ENCODE measurements at regions not wholly inside any gene's neighbourhood (a gene's known extent, or its start where the extent isn't known, plus 50 kb on each side); places are given as distances from the start of the nearest gene placed in this dataset.

DNA sequence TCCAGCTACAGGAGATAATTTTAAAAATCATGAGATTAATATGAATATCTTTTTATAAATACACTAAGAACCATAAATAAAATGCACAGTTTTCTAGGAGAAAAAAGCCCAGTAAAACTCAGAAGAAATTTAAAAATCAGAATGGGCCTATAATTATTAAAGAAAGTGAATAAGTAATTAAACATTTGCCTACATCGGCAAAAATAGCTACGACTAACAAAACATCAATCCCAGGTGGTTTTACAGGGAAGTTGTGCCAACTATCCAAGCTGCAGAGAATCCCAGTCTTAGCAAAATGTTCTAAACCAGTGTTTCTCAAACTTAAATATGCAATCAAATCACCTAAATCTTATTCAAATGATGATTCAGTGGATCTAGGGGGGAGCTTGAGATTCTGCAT lies 180.0 kb downstream of the TRIM29 start:
- TF ChIP-seq CTCF (IDR thresholded peaks at IDR 0.05; ENCODE audit: extremely low read depth in 1 of 2, insufficient read depth in 1 of 2, low read depth in 1 of 2, low read length in 2 of 2), result no peak
- TF ChIP-seq POLR2AphosphoS5 (IDR thresholded peaks at IDR 0.05; ENCODE audit: insufficient read depth, low read depth, low read length), result no peak
- TF ChIP-seq JUN (IDR thresholded peaks at IDR 0.05; ENCODE audit: borderline replicate concordance, insufficient read depth, insufficient read length, low read depth), result no peak
- no peak for TF ChIP-seq EZH2 (IDR thresholded peaks at IDR 0.05; ENCODE audit: borderline replicate concordance, low read depth, low read length, severe bottlenecking)
- no peak for TF ChIP-seq POLR2A (IDR thresholded peaks at IDR 0.05; ENCODE audit: low read depth, low read length)
- TF ChIP-seq MAX (IDR thresholded peaks at IDR 0.05; ENCODE audit: insufficient read depth, insufficient read length), result no peak
- no peak for TF ChIP-seq MYC (IDR thresholded peaks at IDR 0.05; ENCODE audit: low read depth, low read length)
- no peak for TF ChIP-seq GATA2 (IDR thresholded peaks at IDR 0.05; ENCODE audit: insufficient read depth, insufficient read length, low read depth, low read length)

Data from endothelial cell of umbilical vein (primary cell).